Endothelial cell of umbilical vein (primary cell): ENCODE measurements at regions not wholly inside any gene's neighbourhood (a gene's known extent, or its start where the extent isn't known, plus 50 kb on each side); places are given as distances from the start of the nearest gene placed in this dataset.

Experiments
- EZH2 ChIP-seq: IDR thresholded peaks from 2 replicates; pipeline ENCODE4 v1.6.1; 2012; ENCODE audit warnings: borderline replicate concordance, low read depth, mild to moderate bottlenecking, moderate library complexity, low read length, inconsistent platforms; ENCODE audit not compliant: severe bottlenecking
- GATA2 ChIP-seq: IDR thresholded peaks from 2 replicates; pipeline ENCODE4 v1.7.0; 2011; ENCODE audit warnings: low read depth, mild to moderate bottlenecking, moderate library complexity, mixed read lengths, low read length; ENCODE audit not compliant: insufficient read length, insufficient read depth
- JUN ChIP-seq: IDR thresholded peaks from 2 replicates; pipeline ENCODE4 v1.6.1; 2011; ENCODE audit warnings: borderline replicate concordance, low read depth; ENCODE audit not compliant: insufficient read length, insufficient read depth
- MYC ChIP-seq: IDR thresholded peaks from one replicate; pipeline ENCODE4 v1.6.1; 2011; ENCODE audit warnings: mild to moderate bottlenecking, low read depth, low read length
- POLR2A ChIP-seq: IDR thresholded peaks from 2 replicates; pipeline ENCODE4 v1.6.1; 2012; ENCODE audit warnings: low read depth, mild to moderate bottlenecking, control low read depth, low read length
- POLR2AphosphoS5 ChIP-seq: IDR thresholded peaks from 2 replicates; pipeline ENCODE4 v1.6.1; 2012; ENCODE audit warnings: low read depth, mild to moderate bottlenecking, control low read depth, low read length, moderate library complexity; ENCODE audit not compliant: insufficient read depth
- TF ChIP-seq, protein P1 (sequence below), 2 donors: IDR thresholded peaks; 1 replicate in 1 of 2; 2 replicates in 1 of 2; pipeline ENCODE4 v1.5.1; 2011; ENCODE audit warnings: low read length in 2 of 2, mild to moderate bottlenecking in 2 of 2, moderate library complexity in 2 of 2, control low read depth in 1 of 2, inconsistent platforms in 1 of 2, low read depth in 1 of 2; ENCODE audit not compliant: insufficient read depth in 1 of 2; ENCODE audit errors: extremely low read depth in 1 of 2

DNA sequence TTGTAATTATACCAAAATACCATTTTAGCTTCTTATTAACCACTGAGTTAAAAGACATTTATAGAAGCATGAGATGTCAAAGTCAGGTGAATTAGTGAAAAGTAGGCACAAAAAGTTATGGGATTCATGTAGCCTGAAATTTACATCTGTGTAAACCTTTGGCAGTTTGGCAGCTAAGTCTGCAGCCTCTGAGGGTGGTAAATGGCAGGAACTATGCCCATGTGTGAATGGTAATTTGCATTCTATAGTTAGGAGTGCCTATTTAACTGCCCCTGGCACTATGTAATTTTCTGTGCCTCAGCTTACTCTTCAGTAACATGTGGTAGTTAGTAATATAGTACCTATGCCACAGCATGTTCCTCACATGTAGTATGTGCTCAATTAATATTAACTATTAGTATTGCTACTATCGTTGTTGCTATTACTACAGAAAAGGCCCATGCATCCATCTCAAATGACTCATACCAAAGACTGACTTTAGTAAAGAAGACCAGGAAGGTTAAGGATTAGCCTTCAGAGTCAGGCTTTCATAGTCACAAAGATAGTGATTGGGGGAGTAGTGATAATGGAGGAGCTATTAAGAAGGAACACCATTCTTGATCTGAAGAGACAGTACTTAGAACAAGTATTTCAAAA is 258.7 kb upstream of the BTG1 start:
- TF ChIP-seq POLR2A (no peak), EZH2 (no peak), JUN (no peak), GATA2 (no peak), POLR2AphosphoS5 (no peak), MYC (no peak)
- TF ChIP-seq, protein P1, sequence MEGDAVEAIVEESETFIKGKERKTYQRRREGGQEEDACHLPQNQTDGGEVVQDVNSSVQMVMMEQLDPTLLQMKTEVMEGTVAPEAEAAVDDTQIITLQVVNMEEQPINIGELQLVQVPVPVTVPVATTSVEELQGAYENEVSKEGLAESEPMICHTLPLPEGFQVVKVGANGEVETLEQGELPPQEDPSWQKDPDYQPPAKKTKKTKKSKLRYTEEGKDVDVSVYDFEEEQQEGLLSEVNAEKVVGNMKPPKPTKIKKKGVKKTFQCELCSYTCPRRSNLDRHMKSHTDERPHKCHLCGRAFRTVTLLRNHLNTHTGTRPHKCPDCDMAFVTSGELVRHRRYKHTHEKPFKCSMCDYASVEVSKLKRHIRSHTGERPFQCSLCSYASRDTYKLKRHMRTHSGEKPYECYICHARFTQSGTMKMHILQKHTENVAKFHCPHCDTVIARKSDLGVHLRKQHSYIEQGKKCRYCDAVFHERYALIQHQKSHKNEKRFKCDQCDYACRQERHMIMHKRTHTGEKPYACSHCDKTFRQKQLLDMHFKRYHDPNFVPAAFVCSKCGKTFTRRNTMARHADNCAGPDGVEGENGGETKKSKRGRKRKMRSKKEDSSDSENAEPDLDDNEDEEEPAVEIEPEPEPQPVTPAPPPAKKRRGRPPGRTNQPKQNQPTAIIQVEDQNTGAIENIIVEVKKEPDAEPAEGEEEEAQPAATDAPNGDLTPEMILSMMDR (IDR thresholded peaks at IDR 0.05; ENCODE audit: extremely low read depth in 1 of 2, insufficient read depth in 1 of 2, low read depth in 1 of 2, low read length in 2 of 2) = no peak
